GM12892 (cell line): ENCODE measurements at regions not wholly inside any gene's neighbourhood (a gene's known extent, or its start where the extent isn't known, plus 50 kb on each side); places are given as distances from the start of the nearest gene placed in this dataset.

Experiments used
- POLR2AphosphoS5 ChIP-seq: IDR thresholded peaks from 2 replicates; pipeline ENCODE4 v1.6.1; 2011; ENCODE audit warnings: low read depth, low read length, control low read depth
- TAF1 ChIP-seq: IDR thresholded peaks from 2 replicates; pipeline ENCODE4 v1.6.1; 2011; ENCODE audit warnings: low read depth, mild to moderate bottlenecking, control low read depth, low read length, borderline replicate concordance

GRCh38 chr13:29674532-29674931, 79.0 kb upstream of the SLC7A1 start:
- TF ChIP-seq TAF1 (no peak), POLR2AphosphoS5 (no peak)
